Neural cell (in vitro differentiated cells): ENCODE measurements at regions not wholly inside any gene's neighbourhood (a gene's known extent, or its start where the extent isn't known, plus 50 kb on each side); places are given as distances from the start of the nearest gene placed in this dataset.

Source experiments
- MXI1 ChIP-seq: fragments of 450-650 bp; conservative IDR thresholded peaks from 2 replicates; pipeline ENCODE4 v1.6.1; 2014; ENCODE audit warnings: antibody characterized with exemption, mild to moderate bottlenecking; ENCODE audit not compliant: poor library complexity, severe bottlenecking
- POLR2AphosphoS5 ChIP-seq: IDR thresholded peaks from 2 replicates; pipeline ENCODE4 v1.6.1; 2012
- RAD21 ChIP-seq: fragments of 450-650 bp; conservative IDR thresholded peaks from 2 replicates; pipeline ENCODE4 v1.6.1; 2014; ENCODE audit warnings: antibody characterized with exemption, mild to moderate bottlenecking, moderate library complexity
- TF ChIP-seq, protein P1 (sequence below): fragments of 450-650 bp; IDR thresholded peaks from 2 replicates; pipeline ENCODE4 v1.5.1; 2014; ENCODE audit warnings: antibody characterized with exemption, mild to moderate bottlenecking, moderate library complexity; ENCODE audit not compliant: poor library complexity, severe bottlenecking

DNA sequence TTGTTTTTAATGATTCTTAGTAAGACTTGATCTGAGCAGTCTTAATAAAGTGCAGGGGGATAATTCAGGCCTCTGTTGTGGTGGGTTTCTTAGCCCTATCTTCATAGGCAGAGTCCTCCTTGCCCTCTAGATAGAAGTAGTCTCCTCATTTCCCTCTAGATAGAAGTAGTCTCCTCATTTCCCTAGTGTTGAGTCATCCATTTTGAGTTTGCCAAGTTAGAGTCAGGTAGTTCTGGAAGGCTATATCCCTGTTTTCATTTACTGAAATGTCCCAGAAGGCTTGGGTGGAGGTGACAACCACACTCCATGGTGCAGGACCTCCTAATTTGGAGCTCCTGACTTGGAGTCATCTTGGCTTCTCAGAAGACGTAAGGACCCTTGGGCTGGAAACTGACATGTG, 384.6 kb downstream of the MLLT3 start:
- no peak for TF ChIP-seq POLR2AphosphoS5
- TF ChIP-seq, protein P1, sequence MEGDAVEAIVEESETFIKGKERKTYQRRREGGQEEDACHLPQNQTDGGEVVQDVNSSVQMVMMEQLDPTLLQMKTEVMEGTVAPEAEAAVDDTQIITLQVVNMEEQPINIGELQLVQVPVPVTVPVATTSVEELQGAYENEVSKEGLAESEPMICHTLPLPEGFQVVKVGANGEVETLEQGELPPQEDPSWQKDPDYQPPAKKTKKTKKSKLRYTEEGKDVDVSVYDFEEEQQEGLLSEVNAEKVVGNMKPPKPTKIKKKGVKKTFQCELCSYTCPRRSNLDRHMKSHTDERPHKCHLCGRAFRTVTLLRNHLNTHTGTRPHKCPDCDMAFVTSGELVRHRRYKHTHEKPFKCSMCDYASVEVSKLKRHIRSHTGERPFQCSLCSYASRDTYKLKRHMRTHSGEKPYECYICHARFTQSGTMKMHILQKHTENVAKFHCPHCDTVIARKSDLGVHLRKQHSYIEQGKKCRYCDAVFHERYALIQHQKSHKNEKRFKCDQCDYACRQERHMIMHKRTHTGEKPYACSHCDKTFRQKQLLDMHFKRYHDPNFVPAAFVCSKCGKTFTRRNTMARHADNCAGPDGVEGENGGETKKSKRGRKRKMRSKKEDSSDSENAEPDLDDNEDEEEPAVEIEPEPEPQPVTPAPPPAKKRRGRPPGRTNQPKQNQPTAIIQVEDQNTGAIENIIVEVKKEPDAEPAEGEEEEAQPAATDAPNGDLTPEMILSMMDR: no peak
- no peak for TF ChIP-seq RAD21
- no peak for TF ChIP-seq MXI1
